GM23338 (cell line): ENCODE measurements at regions not wholly inside any gene's neighbourhood (a gene's known extent, or its start where the extent isn't known, plus 50 kb on each side); places are given as distances from the start of the nearest gene placed in this dataset.

Experiments used
- CREB1 ChIP-seq: fragments of 250-450 bp; sonication (Bioruptor Pico); IDR thresholded peaks from 2 replicates; pipeline ENCODE4 v1.5.0; 2020; ENCODE audit warnings: low read depth, mild to moderate bottlenecking, moderate library complexity
- EZH2 ChIP-seq: fragments of 200-600 bp; sonication (generic); IDR thresholded peaks from one replicate; pipeline ENCODE4 v1.8.0; 2017; ENCODE audit warnings: antibody characterized with exemption, mild to moderate bottlenecking, low read depth; ENCODE audit not compliant: unreplicated experiment
- EZH2phosphoT487 ChIP-seq: fragments of 200-600 bp; sonication (generic); IDR thresholded peaks from one replicate; pipeline ENCODE4 v1.8.1; 2018; ENCODE audit warnings: antibody characterized with exemption; ENCODE audit not compliant: unreplicated experiment
- JUNB ChIP-seq: IDR thresholded peaks from one replicate; pipeline ENCODE4 v1.6.1; 2016; ENCODE audit warnings: antibody characterized with exemption; ENCODE audit not compliant: unreplicated experiment
- NANOG ChIP-seq: IDR thresholded peaks from 2 replicates; pipeline ENCODE4 v1.6.1; 2016; ENCODE audit warnings: antibody characterized with exemption, borderline replicate concordance
- POLR2AphosphoS5 ChIP-seq: IDR thresholded peaks from 2 replicates; pipeline ENCODE4 v1.6.1; 2016; ENCODE audit warnings: antibody characterized with exemption, low read depth
- STAT1 ChIP-seq: IDR thresholded peaks from one replicate; pipeline ENCODE4 v1.6.1; 2016; ENCODE audit warnings: antibody characterized with exemption; ENCODE audit not compliant: unreplicated experiment
- ZNF114 ChIP-seq: fragments of 250-450 bp; sonication (Bioruptor Pico); IDR thresholded peaks from 2 replicates; pipeline ENCODE4 v1.5.0; 2020; ENCODE audit warnings: mild to moderate bottlenecking, moderate library complexity
- TF ChIP-seq, protein P1 (sequence below), 2 experiments: fragments of 200-600 bp in 1 of 2; sonication (generic) in 1 of 2; conservative IDR thresholded peaks; 2 replicates each; pipeline versions ENCODE4 v1.5.1 to v1.6.1; 2016 to 2017; ENCODE audit warnings: antibody characterized with exemption in 2 of 2, low read depth in 2 of 2, mild to moderate bottlenecking in 2 of 2, moderate library complexity in 1 of 2
- TF ChIP-seq, protein P2 (sequence below): IDR thresholded peaks from one replicate; pipeline ENCODE4 v1.6.1; 2018; ENCODE audit warnings: antibody characterized with exemption; ENCODE audit not compliant: unreplicated experiment

DNA sequence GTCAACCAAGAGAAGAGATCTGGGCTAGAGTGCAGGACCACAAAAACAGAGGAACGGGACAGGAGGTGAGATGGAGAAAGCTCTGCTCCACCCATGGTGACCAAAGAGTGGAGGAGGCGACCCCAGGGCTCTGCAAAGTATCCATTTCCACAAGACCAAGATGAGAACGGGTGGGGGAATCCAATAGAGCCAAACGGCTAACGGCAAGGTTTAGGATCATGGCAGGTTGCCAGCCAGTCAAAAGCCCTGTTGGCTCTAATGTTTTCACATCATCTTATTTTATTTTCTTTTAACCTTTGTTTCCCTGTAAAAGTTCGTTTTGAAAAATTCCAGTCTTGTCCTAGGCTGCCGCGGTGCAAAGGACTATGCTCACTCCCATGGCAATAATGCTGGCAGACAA, 52.1 kb upstream of the CHST1 start:
- TF ChIP-seq, protein P1, sequence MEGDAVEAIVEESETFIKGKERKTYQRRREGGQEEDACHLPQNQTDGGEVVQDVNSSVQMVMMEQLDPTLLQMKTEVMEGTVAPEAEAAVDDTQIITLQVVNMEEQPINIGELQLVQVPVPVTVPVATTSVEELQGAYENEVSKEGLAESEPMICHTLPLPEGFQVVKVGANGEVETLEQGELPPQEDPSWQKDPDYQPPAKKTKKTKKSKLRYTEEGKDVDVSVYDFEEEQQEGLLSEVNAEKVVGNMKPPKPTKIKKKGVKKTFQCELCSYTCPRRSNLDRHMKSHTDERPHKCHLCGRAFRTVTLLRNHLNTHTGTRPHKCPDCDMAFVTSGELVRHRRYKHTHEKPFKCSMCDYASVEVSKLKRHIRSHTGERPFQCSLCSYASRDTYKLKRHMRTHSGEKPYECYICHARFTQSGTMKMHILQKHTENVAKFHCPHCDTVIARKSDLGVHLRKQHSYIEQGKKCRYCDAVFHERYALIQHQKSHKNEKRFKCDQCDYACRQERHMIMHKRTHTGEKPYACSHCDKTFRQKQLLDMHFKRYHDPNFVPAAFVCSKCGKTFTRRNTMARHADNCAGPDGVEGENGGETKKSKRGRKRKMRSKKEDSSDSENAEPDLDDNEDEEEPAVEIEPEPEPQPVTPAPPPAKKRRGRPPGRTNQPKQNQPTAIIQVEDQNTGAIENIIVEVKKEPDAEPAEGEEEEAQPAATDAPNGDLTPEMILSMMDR (conservative IDR thresholded peaks at IDR 0.05; ENCODE audit: low read depth in 2 of 2): no peak
- TF ChIP-seq EZH2: no peak
- no peak for TF ChIP-seq ZNF114 (CRISPR knock-in tag)
- TF ChIP-seq, protein P2, sequence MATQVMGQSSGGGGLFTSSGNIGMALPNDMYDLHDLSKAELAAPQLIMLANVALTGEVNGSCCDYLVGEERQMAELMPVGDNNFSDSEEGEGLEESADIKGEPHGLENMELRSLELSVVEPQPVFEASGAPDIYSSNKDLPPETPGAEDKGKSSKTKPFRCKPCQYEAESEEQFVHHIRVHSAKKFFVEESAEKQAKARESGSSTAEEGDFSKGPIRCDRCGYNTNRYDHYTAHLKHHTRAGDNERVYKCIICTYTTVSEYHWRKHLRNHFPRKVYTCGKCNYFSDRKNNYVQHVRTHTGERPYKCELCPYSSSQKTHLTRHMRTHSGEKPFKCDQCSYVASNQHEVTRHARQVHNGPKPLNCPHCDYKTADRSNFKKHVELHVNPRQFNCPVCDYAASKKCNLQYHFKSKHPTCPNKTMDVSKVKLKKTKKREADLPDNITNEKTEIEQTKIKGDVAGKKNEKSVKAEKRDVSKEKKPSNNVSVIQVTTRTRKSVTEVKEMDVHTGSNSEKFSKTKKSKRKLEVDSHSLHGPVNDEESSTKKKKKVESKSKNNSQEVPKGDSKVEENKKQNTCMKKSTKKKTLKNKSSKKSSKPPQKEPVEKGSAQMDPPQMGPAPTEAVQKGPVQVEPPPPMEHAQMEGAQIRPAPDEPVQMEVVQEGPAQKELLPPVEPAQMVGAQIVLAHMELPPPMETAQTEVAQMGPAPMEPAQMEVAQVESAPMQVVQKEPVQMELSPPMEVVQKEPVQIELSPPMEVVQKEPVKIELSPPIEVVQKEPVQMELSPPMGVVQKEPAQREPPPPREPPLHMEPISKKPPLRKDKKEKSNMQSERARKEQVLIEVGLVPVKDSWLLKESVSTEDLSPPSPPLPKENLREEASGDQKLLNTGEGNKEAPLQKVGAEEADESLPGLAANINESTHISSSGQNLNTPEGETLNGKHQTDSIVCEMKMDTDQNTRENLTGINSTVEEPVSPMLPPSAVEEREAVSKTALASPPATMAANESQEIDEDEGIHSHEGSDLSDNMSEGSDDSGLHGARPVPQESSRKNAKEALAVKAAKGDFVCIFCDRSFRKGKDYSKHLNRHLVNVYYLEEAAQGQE: no peak
- no peak for TF ChIP-seq NANOG
- TF ChIP-seq STAT1: no peak
- TF ChIP-seq EZH2phosphoT487: no peak
- TF ChIP-seq POLR2AphosphoS5: no peak
- no peak for TF ChIP-seq CREB1
- no peak for TF ChIP-seq JUNB
